ENCODE measurements at regions not wholly inside any gene's neighbourhood (a gene's known extent, or its start where the extent isn't known, plus 50 kb on each side); places are given as distances from the start of the nearest gene placed in this dataset.

DNA sequence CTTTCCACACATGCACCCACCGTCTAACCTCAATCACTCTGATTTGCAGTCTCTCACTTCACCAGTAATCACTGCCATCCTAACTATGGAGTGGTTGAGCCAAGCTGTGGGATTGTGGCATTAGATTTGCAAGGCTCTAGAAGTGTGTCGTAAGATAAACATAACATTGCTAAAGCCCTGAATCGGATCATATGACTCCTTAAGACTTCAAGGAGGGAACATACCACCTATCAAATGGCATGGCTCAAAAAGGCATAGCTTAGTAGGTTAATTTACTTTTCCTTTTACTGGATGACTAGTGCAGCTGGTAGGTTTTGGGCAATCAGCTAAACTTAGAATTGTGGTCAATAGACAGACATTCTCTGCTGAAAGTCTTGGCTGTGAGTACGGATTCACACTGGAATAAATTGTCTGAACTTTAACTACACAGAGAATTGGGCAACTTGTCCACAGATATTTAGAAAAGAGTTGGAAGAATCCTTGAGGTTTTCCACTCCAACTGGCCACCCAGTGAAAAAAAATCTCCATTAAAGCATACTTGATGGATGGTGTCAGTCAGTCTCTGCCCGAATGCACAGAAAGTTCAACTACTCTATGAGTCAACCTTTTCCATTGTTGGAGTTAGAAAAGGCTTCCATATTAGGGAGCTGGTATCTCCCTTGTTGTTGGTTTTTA, 476.7 kb upstream of the CBLB start:
- Histone ChIP-seq H3K4me2 (no peak overlapping the region), H3K9me2 (ENCODE audit: insufficient read depth) (no peaks in the 10 kb centered on the region), H3F3A (replicated peaks; ENCODE audit: low read depth) (no peaks in the 10 kb centered on the region), H2AFZ (peak overlapping the region; percentile 64), H4K20me1 (replicated peaks; ENCODE audit: insufficient read depth) (no peaks in the 10 kb centered on the region), H3K79me2 (replicated peaks; ENCODE audit: insufficient read depth) (no peaks in the 10 kb centered on the region), H3K36me3 (ENCODE audit: insufficient read depth) (no peaks in the 10 kb centered on the region), H3K4me3 (no peak overlapping the region), H3K4me1 (ENCODE audit: insufficient read depth) (no peaks in the 10 kb centered on the region), H3K27ac (ENCODE audit: low read depth) (no peak overlapping the region), H3K27me3 (ENCODE audit: insufficient read depth) (no peaks in the 10 kb centered on the region)
- Mint-ChIP-seq H3K27me3 (ENCODE audit: insufficient read depth, low read depth, poor library complexity) (no peaks in the 10 kb centered on the region), H3K4me3 (no peak overlapping the region), H3K9me3 (no peaks in the 10 kb centered on the region), H3K4me1 (peaks cover 2% of the 10 kb centered on the region; the same call in 2 of the 3 replicates), H3K27ac (no peak overlapping the region; the same call in 1 of the 2 replicates), H3K36me3 (ENCODE audit: low read depth) (no peaks in the 10 kb centered on the region)
- no peak for DNase-seq (ENCODE audit: low spot score)
- no peak for TF ChIP-seq EZH2 (IDR thresholded peaks at IDR 0.05; ENCODE audit: low read depth, unreplicated experiment)
- no peak for TF ChIP-seq ZNF462 (CRISPR knock-in tag; IDR thresholded peaks at IDR 0.05)
- TF ChIP-seq, protein P1, sequence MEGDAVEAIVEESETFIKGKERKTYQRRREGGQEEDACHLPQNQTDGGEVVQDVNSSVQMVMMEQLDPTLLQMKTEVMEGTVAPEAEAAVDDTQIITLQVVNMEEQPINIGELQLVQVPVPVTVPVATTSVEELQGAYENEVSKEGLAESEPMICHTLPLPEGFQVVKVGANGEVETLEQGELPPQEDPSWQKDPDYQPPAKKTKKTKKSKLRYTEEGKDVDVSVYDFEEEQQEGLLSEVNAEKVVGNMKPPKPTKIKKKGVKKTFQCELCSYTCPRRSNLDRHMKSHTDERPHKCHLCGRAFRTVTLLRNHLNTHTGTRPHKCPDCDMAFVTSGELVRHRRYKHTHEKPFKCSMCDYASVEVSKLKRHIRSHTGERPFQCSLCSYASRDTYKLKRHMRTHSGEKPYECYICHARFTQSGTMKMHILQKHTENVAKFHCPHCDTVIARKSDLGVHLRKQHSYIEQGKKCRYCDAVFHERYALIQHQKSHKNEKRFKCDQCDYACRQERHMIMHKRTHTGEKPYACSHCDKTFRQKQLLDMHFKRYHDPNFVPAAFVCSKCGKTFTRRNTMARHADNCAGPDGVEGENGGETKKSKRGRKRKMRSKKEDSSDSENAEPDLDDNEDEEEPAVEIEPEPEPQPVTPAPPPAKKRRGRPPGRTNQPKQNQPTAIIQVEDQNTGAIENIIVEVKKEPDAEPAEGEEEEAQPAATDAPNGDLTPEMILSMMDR (conservative IDR thresholded peaks at IDR 0.05; ENCODE audit: low read depth in 2 of 2), result no peak
- TF ChIP-seq, protein P2, sequence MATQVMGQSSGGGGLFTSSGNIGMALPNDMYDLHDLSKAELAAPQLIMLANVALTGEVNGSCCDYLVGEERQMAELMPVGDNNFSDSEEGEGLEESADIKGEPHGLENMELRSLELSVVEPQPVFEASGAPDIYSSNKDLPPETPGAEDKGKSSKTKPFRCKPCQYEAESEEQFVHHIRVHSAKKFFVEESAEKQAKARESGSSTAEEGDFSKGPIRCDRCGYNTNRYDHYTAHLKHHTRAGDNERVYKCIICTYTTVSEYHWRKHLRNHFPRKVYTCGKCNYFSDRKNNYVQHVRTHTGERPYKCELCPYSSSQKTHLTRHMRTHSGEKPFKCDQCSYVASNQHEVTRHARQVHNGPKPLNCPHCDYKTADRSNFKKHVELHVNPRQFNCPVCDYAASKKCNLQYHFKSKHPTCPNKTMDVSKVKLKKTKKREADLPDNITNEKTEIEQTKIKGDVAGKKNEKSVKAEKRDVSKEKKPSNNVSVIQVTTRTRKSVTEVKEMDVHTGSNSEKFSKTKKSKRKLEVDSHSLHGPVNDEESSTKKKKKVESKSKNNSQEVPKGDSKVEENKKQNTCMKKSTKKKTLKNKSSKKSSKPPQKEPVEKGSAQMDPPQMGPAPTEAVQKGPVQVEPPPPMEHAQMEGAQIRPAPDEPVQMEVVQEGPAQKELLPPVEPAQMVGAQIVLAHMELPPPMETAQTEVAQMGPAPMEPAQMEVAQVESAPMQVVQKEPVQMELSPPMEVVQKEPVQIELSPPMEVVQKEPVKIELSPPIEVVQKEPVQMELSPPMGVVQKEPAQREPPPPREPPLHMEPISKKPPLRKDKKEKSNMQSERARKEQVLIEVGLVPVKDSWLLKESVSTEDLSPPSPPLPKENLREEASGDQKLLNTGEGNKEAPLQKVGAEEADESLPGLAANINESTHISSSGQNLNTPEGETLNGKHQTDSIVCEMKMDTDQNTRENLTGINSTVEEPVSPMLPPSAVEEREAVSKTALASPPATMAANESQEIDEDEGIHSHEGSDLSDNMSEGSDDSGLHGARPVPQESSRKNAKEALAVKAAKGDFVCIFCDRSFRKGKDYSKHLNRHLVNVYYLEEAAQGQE (IDR thresholded peaks at IDR 0.05; ENCODE audit: unreplicated experiment), result no peak
- TF ChIP-seq ETS1 (IDR thresholded peaks at IDR 0.05), result no peak
- TF ChIP-seq POLR2AphosphoS5 (IDR thresholded peaks at IDR 0.05; ENCODE audit: low read depth), result no peak
- TF ChIP-seq NANOG (IDR thresholded peaks at IDR 0.05; ENCODE audit: borderline replicate concordance), result no peak
- no peak for ATAC-seq

All from GM23338 (cell line).